HG03565 (cell line): ENCODE measurements at regions not wholly inside any gene's neighbourhood (a gene's known extent, or its start where the extent isn't known, plus 50 kb on each side); places are given as distances from the start of the nearest gene placed in this dataset.
"Not testable (repeated sequence)": the region's sequence is repeated elsewhere in the genome, so short reads cannot be mapped to it uniquely, and the experiment has no call there.

Experiments used
- ATAC-seq: cut with Tn5 transposase; IDR thresholded peaks from one replicate; pipeline ENCODE4 v1.9.1; 2021; ENCODE audit warnings: mild to moderate bottlenecking, moderate library complexity; ENCODE audit not compliant: unreplicated experiment

GRCh38 chr5:124892185-124892848 is 145.9 kb upstream of the ZNF608 start:
- no peak for ATAC-seq

GRCh38 chr5:124894541-124894940 is 148.1 kb upstream of the ZNF608 start:
- no peak for ATAC-seq

DNA sequence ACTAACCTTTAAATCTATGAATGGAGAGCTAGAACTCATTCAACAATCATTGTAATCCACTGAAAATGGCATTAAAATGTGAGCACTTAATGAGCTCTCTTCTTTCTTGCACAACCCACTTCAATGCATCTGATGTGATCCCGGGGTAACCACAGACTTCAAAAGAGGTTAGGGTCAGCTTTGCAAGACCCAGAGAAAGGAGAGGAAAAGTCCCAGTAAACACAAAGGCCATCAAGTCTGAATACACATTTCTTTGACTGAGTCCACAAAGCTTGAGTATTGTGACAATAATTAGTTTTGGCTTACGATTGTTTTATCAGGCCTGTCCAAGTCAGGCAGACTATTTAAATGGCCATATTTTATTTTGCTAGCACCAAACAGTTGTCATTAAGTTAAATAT is 148.8 kb upstream of the ZNF608 start:
- no peak for ATAC-seq

DNA sequence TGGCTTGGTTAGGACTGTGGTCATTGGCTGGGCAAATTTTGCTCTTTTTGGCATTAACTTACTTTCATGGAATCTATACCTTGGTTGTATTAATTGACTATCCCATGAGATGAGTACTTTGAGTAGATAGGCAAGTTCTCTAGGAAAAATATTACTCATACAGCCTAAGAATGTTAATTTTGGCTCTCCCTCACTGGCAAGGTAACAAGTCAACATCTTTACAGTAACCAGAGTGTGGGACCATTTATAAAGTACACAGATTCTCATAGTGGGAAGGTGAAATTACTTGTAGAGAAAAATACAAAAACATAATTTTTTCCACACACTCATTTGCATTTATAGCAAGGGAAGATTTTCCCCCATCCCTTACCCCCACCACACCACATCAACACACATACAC is 154.6 kb upstream of the ZNF608 start:
- no peak for ATAC-seq

DNA sequence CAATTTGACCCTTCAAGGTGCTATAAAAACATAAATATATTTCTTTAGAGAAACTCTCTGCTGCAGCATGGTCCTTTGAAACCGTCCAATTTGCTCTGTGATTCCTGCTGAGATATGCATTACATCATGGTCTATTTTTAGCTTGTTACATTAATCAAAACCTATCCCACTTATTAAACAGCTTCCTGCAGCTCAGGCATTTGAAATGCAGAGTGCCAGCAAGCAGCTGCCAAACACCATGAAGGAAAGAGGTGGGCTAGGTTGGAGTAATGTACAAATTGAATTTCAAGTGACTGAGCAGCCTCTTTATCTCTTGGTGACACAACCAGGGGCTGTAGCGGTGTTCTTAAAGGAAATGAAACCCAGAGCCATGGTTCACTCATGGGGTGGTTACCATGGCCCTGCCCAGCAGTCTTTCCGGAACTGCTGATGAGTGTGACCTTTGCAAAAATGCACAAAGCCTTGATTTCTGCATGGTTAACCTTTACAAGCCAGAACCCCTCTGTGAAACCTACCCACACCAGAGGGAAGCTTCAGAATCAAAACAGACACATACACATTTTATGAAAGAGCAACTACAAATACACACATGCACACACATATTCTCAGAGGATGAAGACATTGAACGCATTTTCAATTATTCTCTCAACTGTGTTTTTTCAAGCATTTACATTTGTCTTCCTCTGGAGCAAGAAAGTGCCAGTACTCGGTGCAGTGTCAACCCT is 155.8 kb upstream of the ZNF608 start:
- peak; percentile 99 for ATAC-seq

GRCh38 chr5:124905256-124906130 is 159.1 kb upstream of the ZNF608 start:
- no peak for ATAC-seq

GRCh38 chr5:124906339-124907097 is 160.1 kb upstream of the ZNF608 start:
- no peak for ATAC-seq

GRCh38 chr5:124907098-124907644 is 160.7 kb upstream of the ZNF608 start:
- ATAC-seq = no peak

DNA sequence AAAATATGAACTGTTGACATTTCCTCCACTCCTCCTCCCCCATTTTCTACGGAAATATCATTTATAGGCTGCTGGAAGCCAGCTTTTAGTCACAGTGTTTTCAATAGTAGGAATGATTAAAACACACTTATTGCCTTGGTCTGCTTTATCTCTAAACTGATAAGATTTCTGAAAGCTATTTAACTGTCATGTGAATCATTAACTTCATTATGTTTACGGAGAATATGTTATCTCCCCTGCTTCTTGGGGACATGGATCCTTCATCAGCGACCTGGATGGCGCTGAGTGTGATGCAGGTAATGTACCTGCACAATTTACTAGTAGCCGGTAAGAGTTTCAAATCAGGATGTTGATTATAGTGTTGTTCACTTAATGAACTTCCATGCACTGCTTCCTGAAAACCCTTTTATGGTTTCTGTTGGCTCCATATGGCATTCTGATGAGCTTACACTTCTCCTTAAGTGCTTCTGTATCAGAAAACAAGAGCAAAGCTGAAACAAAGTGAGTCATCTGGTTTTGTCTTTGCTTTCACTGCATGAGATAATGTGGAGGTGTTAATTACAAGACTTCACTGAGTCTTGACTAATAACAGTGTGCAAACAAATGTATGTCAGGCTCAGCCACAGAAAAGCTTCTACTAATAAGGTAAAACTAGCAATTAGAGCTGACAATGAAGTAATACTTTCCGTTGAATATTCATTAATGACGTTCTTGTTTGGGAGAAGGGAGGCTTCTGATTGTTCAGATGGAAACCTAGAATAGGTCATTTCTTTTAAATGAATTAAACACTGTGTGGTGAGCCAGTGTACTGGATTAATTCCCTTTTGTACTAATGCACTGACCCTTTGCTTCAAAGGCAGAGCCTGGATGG is 162.4 kb upstream of the ZNF608 start:
- peak; percentile 91 for ATAC-seq

DNA sequence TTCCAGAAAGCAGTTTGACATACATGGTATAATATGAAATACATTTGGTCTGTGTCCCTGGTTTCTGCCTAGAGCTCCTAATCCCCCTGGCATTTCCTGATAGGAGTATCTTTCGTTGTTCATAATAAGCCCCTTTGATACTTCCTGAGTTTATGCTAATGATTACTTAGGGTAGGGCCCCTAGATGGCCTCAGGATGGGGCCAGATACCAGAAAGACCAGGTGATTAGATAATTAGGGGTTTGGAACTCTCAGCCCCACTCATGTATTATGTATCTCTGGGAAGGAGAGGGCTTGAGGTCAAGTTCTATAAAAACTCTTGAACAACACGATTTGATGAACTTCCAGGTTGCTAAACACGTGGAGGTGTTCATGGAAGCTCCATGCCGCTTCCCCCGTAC is 163.3 kb upstream of the ZNF608 start:
- ATAC-seq = no peak

DNA sequence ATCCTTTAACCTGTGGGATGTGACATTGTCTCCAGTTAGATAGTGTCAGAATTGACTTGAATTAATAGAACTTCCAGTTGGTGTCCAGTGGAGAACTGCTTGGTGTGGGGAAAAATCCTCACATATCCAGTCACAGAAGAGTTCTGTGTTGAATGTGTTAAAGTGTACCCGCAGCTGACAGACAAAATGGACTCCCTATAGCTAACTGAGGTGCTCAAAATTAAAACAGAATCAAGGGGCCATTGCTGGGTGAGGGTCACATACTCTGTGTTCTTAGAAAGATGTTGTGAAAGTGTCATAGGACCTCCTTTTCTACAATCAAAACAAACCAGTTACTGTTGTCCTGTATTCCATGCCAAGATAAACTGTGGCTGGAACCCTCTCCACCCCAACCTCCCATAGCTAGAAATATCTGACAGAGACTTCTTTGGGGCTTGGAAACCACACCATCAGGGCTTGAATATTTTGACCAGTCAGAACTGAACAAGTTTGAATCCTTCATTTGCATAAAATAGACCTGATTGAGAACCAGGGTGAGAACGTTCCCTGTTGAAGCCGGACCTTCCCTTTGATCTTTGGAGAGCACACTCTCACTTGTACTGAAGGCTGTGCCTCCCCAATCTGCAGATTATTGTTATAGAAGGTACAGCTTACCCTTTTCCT is 164.0 kb upstream of the ZNF608 start:
- peak; percentile 60 for ATAC-seq

GRCh38 chr5:124912638-124913328 is 166.3 kb upstream of the ZNF608 start:
- no peak for ATAC-seq

- ATAC-seq = no peak
Observed at GRCh38 chr5:124913329-124913653, 166.9 kb upstream of the ZNF608 start.

- not testable (repeated sequence) for ATAC-seq
Observed at GRCh38 chr5:124916313-124916712, 169.9 kb upstream of the ZNF608 start.

- ATAC-seq = no peak
Observed at GRCh38 chr5:124918618-124919017, 172.2 kb upstream of the ZNF608 start.

- ATAC-seq = no peak
Observed at GRCh38 chr5:124919076-124919475, 172.6 kb upstream of the ZNF608 start.

DNA sequence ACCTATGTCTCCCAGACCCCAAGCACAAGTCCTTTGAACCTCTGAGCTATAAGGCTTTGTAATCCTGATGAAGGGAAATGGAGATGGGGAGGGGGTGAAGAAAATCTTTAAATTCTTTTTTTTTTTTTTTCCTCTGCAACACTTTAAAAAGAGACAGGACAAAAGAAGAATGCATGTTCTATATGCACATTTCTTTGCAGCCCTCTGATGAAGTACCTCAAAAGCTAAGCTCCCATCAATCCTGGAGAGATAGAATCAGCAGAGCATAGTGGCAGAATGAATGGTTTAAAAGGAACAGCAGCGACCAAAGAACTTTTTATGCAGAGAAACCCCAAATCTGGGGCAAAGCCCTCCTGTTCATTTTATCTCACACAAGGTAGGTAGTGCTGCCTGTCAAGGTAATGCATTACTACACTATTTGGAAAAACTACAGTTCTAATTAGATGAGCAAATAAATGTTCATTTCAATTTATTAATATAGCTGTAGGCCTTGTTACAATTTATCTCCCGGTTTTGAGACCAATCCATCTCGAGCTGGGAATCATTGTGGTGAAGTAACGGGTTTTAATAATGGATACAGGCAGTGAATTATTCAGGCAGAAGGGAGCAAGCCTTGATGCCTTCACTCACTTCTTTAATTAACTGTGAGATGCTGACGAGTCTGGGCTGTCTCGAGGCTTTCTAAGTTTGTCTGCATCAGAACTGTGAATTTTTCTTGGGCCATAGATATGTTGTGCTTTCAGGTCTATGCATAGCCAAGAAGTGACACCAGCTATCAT is 173.5 kb upstream of the ZNF608 start:
- ATAC-seq = no peak
